Testis (tissue), 2 donors: ENCODE measurements at regions not wholly inside any gene's neighbourhood (a gene's known extent, or its start where the extent isn't known, plus 50 kb on each side); places are given as distances from the start of the nearest gene placed in this dataset.

Source experiments
- CTCF ChIP-seq, 3 experiments: fragments of 450-650 bp in 2 of 3; fragments of 200-600 bp in 1 of 3; sonication (generic) in 1 of 3; IDR thresholded peaks; one replicate each; pipeline ENCODE4 v1.5.1; 2016 to 2019; ENCODE audit warnings: antibody characterized with exemption in 3 of 3, mild to moderate bottlenecking in 2 of 3, moderate library complexity in 1 of 3
- POLR2A ChIP-seq: fragments of 450-650 bp; IDR thresholded peaks from one replicate; pipeline ENCODE4 v1.6.1; 2017; ENCODE audit warnings: antibody characterized with exemption, mild to moderate bottlenecking, moderate library complexity

- TF ChIP-seq CTCF (IDR thresholded peaks at IDR 0.05), result no peak
- no peak for TF ChIP-seq POLR2A
These were observed 418.3 kb upstream of the SPHKAP start for GRCh38 chr2:228599781-228600180.
